ENCODE measurements at regions not wholly inside any gene's neighbourhood (a gene's known extent, or its start where the extent isn't known, plus 50 kb on each side); places are given as distances from the start of the nearest gene placed in this dataset.

DNA sequence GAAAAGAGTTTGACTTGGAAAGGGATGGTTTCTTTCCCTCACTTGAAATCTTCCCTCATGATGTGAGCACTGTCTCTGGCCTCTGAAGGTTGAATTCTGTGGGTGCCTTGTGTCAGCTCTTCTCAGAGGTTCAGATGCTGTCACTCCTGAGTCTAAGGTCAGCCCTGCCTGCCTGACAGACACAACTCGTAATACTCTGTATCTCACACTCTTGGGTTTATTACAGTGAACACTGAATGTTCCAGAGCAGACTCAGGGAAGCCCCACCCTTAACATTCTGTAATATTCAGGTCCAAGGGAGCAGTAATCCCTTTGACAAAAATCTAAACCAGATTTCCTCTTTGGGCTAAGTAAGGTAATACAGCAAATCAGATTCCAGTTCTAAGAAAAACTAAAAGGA, 837.8 kb downstream of the QKI start:
- no peak for DNase-seq (ENCODE audit: low spot score)
- no peaks in the 10 kb centered on the region for H3K4me1 ChIP-seq (ENCODE audit: insufficient read depth, low read length)
- no peaks in the 10 kb centered on the region for H3K27me3 ChIP-seq (ENCODE audit: control insufficient read depth in 1 of 2, insufficient read depth in 2 of 2, low read length in 2 of 2)
- no peak overlapping the region for H3K4me3 ChIP-seq (replicated peaks in 1 of 3; ENCODE audit: insufficient read depth in 1 of 3, low read depth in 2 of 3, low read length in 3 of 3)
- H3K9me3 ChIP-seq (ENCODE audit: low read length): peaks cover 83% of the 10 kb centered on the region
- H3K27ac ChIP-seq (ENCODE audit: extremely low read length, insufficient read depth, low read length): no peak overlapping the region
- in situ Hi-C loops (cut with HindIII; ENCODE audit: extremely low pct_ligation_motif_present, low pct_unique_long_range_greater_than_20kb) (no loop called here), intact Hi-C loops (cut with micrococcal nuclease; ENCODE audit: unreplicated experiment) (no loop called here)
- no peaks in the 10 kb centered on the region for H3K36me3 ChIP-seq (replicated peaks in 1 of 2; ENCODE audit: control insufficient read depth in 1 of 2, insufficient read depth in 2 of 2, low read length in 2 of 2)
- no peak for TF ChIP-seq DPF2 (CRISPR knock-in tag; IDR thresholded peaks at IDR 0.05; ENCODE audit: borderline replicate concordance, low read depth)
- no peak for TF ChIP-seq DNMT3B (CRISPR knock-in tag; conservative IDR thresholded peaks at IDR 0.05)
- TF ChIP-seq ZNF333 (CRISPR knock-in tag; IDR thresholded peaks at IDR 0.05; ENCODE audit: borderline replicate concordance): no peak
- TF ChIP-seq, protein P1, sequence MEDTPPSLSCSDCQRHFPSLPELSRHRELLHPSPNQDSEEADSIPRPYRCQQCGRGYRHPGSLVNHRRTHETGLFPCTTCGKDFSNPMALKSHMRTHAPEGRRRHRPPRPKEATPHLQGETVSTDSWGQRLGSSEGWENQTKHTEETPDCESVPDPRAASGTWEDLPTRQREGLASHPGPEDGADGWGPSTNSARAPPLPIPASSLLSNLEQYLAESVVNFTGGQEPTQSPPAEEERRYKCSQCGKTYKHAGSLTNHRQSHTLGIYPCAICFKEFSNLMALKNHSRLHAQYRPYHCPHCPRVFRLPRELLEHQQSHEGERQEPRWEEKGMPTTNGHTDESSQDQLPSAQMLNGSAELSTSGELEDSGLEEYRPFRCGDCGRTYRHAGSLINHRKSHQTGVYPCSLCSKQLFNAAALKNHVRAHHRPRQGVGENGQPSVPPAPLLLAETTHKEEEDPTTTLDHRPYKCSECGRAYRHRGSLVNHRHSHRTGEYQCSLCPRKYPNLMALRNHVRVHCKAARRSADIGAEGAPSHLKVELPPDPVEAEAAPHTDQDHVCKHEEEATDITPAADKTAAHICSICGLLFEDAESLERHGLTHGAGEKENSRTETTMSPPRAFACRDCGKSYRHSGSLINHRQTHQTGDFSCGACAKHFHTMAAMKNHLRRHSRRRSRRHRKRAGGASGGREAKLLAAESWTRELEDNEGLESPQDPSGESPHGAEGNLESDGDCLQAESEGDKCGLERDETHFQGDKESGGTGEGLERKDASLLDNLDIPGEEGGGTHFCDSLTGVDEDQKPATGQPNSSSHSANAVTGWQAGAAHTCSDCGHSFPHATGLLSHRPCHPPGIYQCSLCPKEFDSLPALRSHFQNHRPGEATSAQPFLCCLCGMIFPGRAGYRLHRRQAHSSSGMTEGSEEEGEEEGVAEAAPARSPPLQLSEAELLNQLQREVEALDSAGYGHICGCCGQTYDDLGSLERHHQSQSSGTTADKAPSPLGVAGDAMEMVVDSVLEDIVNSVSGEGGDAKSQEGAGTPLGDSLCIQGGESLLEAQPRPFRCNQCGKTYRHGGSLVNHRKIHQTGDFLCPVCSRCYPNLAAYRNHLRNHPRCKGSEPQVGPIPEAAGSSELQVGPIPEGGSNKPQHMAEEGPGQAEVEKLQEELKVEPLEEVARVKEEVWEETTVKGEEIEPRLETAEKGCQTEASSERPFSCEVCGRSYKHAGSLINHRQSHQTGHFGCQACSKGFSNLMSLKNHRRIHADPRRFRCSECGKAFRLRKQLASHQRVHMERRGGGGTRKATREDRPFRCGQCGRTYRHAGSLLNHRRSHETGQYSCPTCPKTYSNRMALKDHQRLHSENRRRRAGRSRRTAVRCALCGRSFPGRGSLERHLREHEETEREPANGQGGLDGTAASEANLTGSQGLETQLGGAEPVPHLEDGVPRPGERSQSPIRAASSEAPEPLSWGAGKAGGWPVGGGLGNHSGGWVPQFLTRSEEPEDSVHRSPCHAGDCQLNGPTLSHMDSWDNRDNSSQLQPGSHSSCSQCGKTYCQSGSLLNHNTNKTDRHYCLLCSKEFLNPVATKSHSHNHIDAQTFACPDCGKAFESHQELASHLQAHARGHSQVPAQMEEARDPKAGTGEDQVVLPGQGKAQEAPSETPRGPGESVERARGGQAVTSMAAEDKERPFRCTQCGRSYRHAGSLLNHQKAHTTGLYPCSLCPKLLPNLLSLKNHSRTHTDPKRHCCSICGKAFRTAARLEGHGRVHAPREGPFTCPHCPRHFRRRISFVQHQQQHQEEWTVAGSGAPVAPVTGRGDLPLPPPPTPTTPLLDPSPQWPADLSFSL (CRISPR knock-in tag; IDR thresholded peaks at IDR 0.05): no peak
- TF ChIP-seq, protein P2, sequence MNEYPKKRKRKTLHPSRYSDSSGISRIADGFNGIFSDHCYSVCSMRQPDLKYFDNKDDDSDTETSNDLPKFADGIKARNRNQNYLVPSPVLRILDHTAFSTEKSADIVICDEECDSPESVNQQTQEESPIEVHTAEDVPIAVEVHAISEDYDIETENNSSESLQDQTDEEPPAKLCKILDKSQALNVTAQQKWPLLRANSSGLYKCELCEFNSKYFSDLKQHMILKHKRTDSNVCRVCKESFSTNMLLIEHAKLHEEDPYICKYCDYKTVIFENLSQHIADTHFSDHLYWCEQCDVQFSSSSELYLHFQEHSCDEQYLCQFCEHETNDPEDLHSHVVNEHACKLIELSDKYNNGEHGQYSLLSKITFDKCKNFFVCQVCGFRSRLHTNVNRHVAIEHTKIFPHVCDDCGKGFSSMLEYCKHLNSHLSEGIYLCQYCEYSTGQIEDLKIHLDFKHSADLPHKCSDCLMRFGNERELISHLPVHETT (CRISPR knock-in tag; conservative IDR thresholded peaks at IDR 0.05): no peak
- no peak for TF ChIP-seq ZNF354B (CRISPR knock-in tag; IDR thresholded peaks at IDR 0.05)
- TF ChIP-seq TBX3 (IDR thresholded peaks at IDR 0.05; ENCODE audit: borderline replicate concordance): no peak
- TF ChIP-seq MAFF (IDR thresholded peaks at IDR 0.05; ENCODE audit: low read depth, low read length): no peak
- no peak for TF ChIP-seq SIX1 (CRISPR knock-in tag; IDR thresholded peaks at IDR 0.05; ENCODE audit: borderline replicate concordance)
- no peak for TF ChIP-seq ZFP1 (CRISPR knock-in tag; IDR thresholded peaks at IDR 0.05)
- no peak for TF ChIP-seq ZNF780A (CRISPR knock-in tag; IDR thresholded peaks at IDR 0.05)
- TF ChIP-seq CHD2 (IDR thresholded peaks at IDR 0.05; ENCODE audit: low read depth, low read length): no peak
- no peak for TF ChIP-seq ZNF570 (CRISPR knock-in tag; IDR thresholded peaks at IDR 0.05; ENCODE audit: borderline replicate concordance)
- TF ChIP-seq ZNF569 (CRISPR knock-in tag; IDR thresholded peaks at IDR 0.05; ENCODE audit: borderline replicate concordance): no peak
- TF ChIP-seq, protein P3, sequence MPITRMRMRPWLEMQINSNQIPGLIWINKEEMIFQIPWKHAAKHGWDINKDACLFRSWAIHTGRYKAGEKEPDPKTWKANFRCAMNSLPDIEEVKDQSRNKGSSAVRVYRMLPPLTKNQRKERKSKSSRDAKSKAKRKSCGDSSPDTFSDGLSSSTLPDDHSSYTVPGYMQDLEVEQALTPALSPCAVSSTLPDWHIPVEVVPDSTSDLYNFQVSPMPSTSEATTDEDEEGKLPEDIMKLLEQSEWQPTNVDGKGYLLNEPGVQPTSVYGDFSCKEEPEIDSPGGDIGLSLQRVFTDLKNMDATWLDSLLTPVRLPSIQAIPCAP (CRISPR knock-in tag; IDR thresholded peaks at IDR 0.05; ENCODE audit: low read depth): no peak
- ChIA-PET CTCF (ENCODE audit: low intra/inter-chr PET ratio, low total read pairs) (no interaction called here), POLR2A (no interaction called here)
- no TSS peak for BruUV-seq (replicated peaks)
- WGBS (ENCODE audit: low lambda C conversion rate): 0% methylated on average over 1 of the region's 1 CpG
- H2AFZ ChIP-seq (ENCODE audit: low read length): no peak overlapping the region
- H4K20me1 ChIP-seq (ENCODE audit: insufficient read depth, low read length): no peaks in the 10 kb centered on the region
- no peaks in the 10 kb centered on the region for H3K79me2 ChIP-seq (ENCODE audit: insufficient read depth, low read length)
- no peak overlapping the region for H3K9ac ChIP-seq (ENCODE audit: insufficient read depth, low read depth, low read length)
- no peak for ATAC-seq
- FAIRE-seq: no peak
- H3K4me2 ChIP-seq (ENCODE audit: low read depth, low read length): no peak overlapping the region

All from HepG2 (cell line).